WTC11 (cell line): ENCODE measurements at regions not wholly inside any gene's neighbourhood (a gene's known extent, or its start where the extent isn't known, plus 50 kb on each side); places are given as distances from the start of the nearest gene placed in this dataset.
A peak's percentile ranks its signal among the peaks of the same experiment; 100 is the strongest.
"Not testable (repeated sequence)": the region's sequence is repeated elsewhere in the genome, so short reads cannot be mapped to it uniquely, and the experiment has no call there.

ENCODE experiments used
- ATAC-seq: fragments of 200-7000 bp; cut with Tn5 transposase; 2 replicates; pipeline ENCODE4 v1.10.0; 2021; ENCODE audit warnings: mild to moderate bottlenecking, moderate library complexity
- CTCF ChIA-PET: fragments of 300-600 bp; sonication (Branson Sonifier 250); formaldehyde crosslinking; loops from one replicate; lab custom pipeline; 2021; ENCODE audit warnings: antibody characterized with exemption; lab: Charles Lee
- POLR2A ChIA-PET: fragments of 350-600 bp; sonication (Branson Sonifier 250); formaldehyde crosslinking; loops from one replicate; lab custom pipeline; 2021; ENCODE audit warnings: antibody characterized with exemption; lab: Charles Lee
- DNase-seq: peaks from one replicate; pipeline ENCODE4 v3.0.0; 2021; ENCODE audit warnings: low spot score
- H3K27ac Mint-ChIP-seq: 2 replicates; pipeline ENCODE4 v1.8.0; 2021; ENCODE audit warnings: mixed read lengths
- H3K27me3 Mint-ChIP-seq: 2 replicates; pipeline ENCODE4 v1.8.0; 2021; ENCODE audit warnings: low read depth, mild to moderate bottlenecking, moderate library complexity, mixed read lengths
- H3K36me3 Mint-ChIP-seq: 2 replicates; pipeline ENCODE4 v1.8.0; 2021; ENCODE audit warnings: mixed read lengths
- H3K4me1 Mint-ChIP-seq: 2 replicates; pipeline ENCODE4 v1.8.0; 2022; ENCODE audit warnings: mixed read lengths
- H3K4me3 Mint-ChIP-seq: 2 replicates; pipeline ENCODE4 v1.8.0; 2021; ENCODE audit warnings: mild to moderate bottlenecking, moderate library complexity, mixed read lengths
- H3K9me3 Mint-ChIP-seq: 2 replicates; pipeline ENCODE4 v1.8.0; 2021; ENCODE audit warnings: mixed read lengths
- CBFB ChIP-seq: sonication (generic); formaldehyde crosslinking; IDR thresholded peaks from 2 replicates; pipeline ENCODE4 v1.8.1; 2022; ENCODE audit warnings: mild to moderate bottlenecking, low read depth, missing genetic modification reagents
- ELF4 ChIP-seq: sonication (generic); formaldehyde crosslinking; IDR thresholded peaks from 2 replicates; pipeline ENCODE4 v1.8.1; 2022; ENCODE audit warnings: low read depth, mild to moderate bottlenecking, moderate library complexity, missing genetic modification reagents
- JAZF1 ChIP-seq: fragments of 250-450 bp; sonication (Bioruptor Pico); IDR thresholded peaks from 2 replicates; pipeline ENCODE4 v1.9.0; 2021; ENCODE audit warnings: moderate library complexity, mild to moderate bottlenecking, inconsistent platforms
- NR1H2 ChIP-seq: sonication (generic); formaldehyde crosslinking; IDR thresholded peaks from 2 replicates; pipeline ENCODE4 v1.9.0; 2021; ENCODE audit warnings: mild to moderate bottlenecking, moderate library complexity, missing genetic modification reagents
- RELA ChIP-seq: sonication (generic); formaldehyde crosslinking; IDR thresholded peaks from 2 replicates; pipeline ENCODE4 v1.8.1; 2022; ENCODE audit warnings: missing genetic modification reagents, mild to moderate bottlenecking, borderline replicate concordance
- ZBTB43 ChIP-seq: sonication (generic); formaldehyde crosslinking; IDR thresholded peaks from 2 replicates; pipeline ENCODE4 v1.8.1; 2023; ENCODE audit warnings: mild to moderate bottlenecking, missing genetic modification reagents
- ZNF219 ChIP-seq: sonication (generic); formaldehyde crosslinking; IDR thresholded peaks from 2 replicates; pipeline ENCODE4 v1.8.0; 2023; ENCODE audit warnings: missing genetic modification reagents, mild to moderate bottlenecking, borderline replicate concordance
- ZNF263 ChIP-seq: sonication (generic); formaldehyde crosslinking; IDR thresholded peaks from 2 replicates; pipeline ENCODE4 v1.8.1; 2022; ENCODE audit warnings: low read depth, mild to moderate bottlenecking, moderate library complexity, missing genetic modification reagents
- TF ChIP-seq, protein P1 (sequence below): fragments of 200-600 bp; IDR thresholded peaks from 2 replicates; pipeline ENCODE4 v1.8.0; 2022; ENCODE audit warnings: antibody characterized with exemption
- TF ChIP-seq, protein P2 (sequence below): sonication (generic); formaldehyde crosslinking; IDR thresholded peaks from 2 replicates; pipeline ENCODE4 v1.8.1; 2022; ENCODE audit warnings: mild to moderate bottlenecking, missing genetic modification reagents, moderate library complexity, borderline replicate concordance
- TF ChIP-seq, protein P3 (sequence below): sonication (generic); formaldehyde crosslinking; IDR thresholded peaks from 2 replicates; pipeline ENCODE4 v1.8.1; 2023; ENCODE audit warnings: mild to moderate bottlenecking, missing genetic modification reagents
- TF ChIP-seq, protein P4 (sequence below): sonication (generic); formaldehyde crosslinking; IDR thresholded peaks from 2 replicates; pipeline ENCODE4 v1.8.0; 2022; ENCODE audit warnings: mild to moderate bottlenecking, missing genetic modification reagents

DNA sequence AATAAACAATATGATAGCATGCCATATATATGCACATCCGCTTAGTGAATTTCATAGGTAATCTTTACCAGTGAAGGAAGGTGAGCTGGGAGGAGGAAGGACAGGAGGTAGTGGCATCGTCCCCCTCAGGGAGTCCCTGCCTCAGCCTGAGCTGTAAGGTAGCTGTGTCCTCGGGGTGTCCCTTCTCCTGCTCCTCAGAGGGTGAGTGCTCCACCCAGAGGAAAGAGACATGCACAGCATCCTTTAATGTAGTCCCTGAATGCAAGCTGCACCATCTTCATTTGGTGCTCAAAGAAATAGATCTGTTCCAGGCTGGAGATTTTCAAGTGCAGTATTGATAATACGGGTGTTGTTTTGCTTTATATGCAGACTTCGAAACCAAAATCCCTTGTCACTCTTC, 330.4 kb upstream of the SFRP2 start:
- no peak for TF ChIP-seq ZBTB43 (CRISPR knock-in tag)
- TF ChIP-seq, protein P1, sequence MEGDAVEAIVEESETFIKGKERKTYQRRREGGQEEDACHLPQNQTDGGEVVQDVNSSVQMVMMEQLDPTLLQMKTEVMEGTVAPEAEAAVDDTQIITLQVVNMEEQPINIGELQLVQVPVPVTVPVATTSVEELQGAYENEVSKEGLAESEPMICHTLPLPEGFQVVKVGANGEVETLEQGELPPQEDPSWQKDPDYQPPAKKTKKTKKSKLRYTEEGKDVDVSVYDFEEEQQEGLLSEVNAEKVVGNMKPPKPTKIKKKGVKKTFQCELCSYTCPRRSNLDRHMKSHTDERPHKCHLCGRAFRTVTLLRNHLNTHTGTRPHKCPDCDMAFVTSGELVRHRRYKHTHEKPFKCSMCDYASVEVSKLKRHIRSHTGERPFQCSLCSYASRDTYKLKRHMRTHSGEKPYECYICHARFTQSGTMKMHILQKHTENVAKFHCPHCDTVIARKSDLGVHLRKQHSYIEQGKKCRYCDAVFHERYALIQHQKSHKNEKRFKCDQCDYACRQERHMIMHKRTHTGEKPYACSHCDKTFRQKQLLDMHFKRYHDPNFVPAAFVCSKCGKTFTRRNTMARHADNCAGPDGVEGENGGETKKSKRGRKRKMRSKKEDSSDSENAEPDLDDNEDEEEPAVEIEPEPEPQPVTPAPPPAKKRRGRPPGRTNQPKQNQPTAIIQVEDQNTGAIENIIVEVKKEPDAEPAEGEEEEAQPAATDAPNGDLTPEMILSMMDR, result 0 out of 2 replicates have a peak, but pooled peaks have one; percentile 15
- TF ChIP-seq, all 79 proteins: peak for 1
- Mint-ChIP-seq H3K27ac (no peak overlapping the region), H3K27me3 (no peaks in the 10 kb centered on the region; the same call in 1 of the 2 replicates), H3K4me3 (no peak overlapping the region), H3K36me3 (no peaks in the 10 kb centered on the region), H3K4me1 (no peaks in the 10 kb centered on the region), H3K9me3 (peaks cover 3% of the 10 kb centered on the region; the same call in 1 of the 2 replicates)
- ChIA-PET POLR2A (no interaction called here), CTCF (interaction anchor here (0.5 to 1.6 kb wide), 7 partner anchors 9 to 333 kb away, joined by 3 to 15 read pairs (median 3); no protein-coding TSS in a partner anchor)
- ATAC-seq (peak; percentile 89), DNase-seq (peak; percentile 32)

DNA sequence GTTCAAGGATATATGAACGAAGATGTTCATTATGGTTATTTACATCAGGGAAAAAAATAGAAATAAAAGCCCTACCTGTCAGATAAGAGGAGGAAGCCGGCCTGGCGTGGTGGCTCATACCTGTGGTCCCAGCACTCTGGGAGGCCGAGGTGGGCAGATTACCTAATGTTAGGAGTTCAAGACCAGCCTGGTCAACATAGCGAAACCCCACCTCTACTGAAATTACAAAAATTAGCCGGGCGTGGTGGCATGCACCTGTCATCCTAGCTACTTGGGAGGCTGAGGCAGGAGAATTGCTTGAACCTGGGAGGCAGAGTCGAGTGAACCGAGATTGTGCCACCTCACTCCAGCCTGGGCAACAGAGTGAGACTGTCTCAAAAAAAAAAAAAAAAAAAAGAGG, 328.8 kb upstream of the SFRP2 start:
- H3K36me3 Mint-ChIP-seq, H3K4me3 Mint-ChIP-seq, CTCF ChIA-PET, POLR2A ChIA-PET, ATAC-seq, DNase-seq, H3K27me3 Mint-ChIP-seq, H3K4me1 Mint-ChIP-seq, H3K27ac Mint-ChIP-seq: not testable (repeated sequence)
- peaks cover 18% of the 10 kb centered on the region for H3K9me3 Mint-ChIP-seq

DNA sequence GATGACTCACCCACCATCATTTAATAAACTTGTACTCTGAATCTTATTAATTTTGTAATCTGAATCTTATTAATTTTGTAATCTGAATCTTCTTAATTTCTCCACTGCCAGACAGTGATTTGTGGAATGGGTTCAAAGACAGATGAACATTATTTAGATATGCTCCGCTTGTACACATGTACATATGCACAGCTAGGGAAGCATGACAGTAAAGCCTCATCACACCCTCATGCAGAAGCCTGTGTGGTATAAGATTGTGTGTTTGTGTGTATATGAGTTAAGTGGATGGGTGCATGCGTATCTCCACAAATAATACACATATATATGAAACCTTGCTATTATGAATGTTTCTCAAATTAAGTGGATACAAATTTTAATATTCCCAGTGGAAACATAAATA, 318.5 kb upstream of the SFRP2 start:
- H3K9me3 Mint-ChIP-seq, result peaks cover 38% of the 10 kb centered on the region
- H3K36me3 Mint-ChIP-seq, result no peaks in the 10 kb centered on the region
- H3K4me3 Mint-ChIP-seq, result no peak overlapping the region
- CTCF ChIA-PET, result no interaction called here
- no peak for ATAC-seq
- no peak for DNase-seq
- H3K4me1 Mint-ChIP-seq, result no peaks in the 10 kb centered on the region
- H3K27ac Mint-ChIP-seq, result no peak overlapping the region
- POLR2A ChIA-PET, result no interaction called here
- TF ChIP-seq, protein P2, sequence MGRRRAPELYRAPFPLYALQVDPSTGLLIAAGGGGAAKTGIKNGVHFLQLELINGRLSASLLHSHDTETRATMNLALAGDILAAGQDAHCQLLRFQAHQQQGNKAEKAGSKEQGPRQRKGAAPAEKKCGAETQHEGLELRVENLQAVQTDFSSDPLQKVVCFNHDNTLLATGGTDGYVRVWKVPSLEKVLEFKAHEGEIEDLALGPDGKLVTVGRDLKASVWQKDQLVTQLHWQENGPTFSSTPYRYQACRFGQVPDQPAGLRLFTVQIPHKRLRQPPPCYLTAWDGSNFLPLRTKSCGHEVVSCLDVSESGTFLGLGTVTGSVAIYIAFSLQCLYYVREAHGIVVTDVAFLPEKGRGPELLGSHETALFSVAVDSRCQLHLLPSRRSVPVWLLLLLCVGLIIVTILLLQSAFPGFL, result no peak
- TF ChIP-seq CBFB (no peak), NR1H2 (CRISPR knock-in tag) (no peak), RELA (CRISPR knock-in tag) (no peak), JAZF1 (CRISPR knock-in tag) (no peak), ELF4 (CRISPR knock-in tag) (no peak), ZNF219 (CRISPR knock-in tag) (no peak), ZNF263 (no peak)
- TF ChIP-seq, protein P3, sequence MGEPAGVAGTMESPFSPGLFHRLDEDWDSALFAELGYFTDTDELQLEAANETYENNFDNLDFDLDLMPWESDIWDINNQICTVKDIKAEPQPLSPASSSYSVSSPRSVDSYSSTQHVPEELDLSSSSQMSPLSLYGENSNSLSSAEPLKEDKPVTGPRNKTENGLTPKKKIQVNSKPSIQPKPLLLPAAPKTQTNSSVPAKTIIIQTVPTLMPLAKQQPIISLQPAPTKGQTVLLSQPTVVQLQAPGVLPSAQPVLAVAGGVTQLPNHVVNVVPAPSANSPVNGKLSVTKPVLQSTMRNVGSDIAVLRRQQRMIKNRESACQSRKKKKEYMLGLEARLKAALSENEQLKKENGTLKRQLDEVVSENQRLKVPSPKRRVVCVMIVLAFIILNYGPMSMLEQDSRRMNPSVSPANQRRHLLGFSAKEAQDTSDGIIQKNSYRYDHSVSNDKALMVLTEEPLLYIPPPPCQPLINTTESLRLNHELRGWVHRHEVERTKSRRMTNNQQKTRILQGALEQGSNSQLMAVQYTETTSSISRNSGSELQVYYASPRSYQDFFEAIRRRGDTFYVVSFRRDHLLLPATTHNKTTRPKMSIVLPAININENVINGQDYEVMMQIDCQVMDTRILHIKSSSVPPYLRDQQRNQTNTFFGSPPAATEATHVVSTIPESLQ (CRISPR knock-in tag), result no peak
- TF ChIP-seq, protein P4, sequence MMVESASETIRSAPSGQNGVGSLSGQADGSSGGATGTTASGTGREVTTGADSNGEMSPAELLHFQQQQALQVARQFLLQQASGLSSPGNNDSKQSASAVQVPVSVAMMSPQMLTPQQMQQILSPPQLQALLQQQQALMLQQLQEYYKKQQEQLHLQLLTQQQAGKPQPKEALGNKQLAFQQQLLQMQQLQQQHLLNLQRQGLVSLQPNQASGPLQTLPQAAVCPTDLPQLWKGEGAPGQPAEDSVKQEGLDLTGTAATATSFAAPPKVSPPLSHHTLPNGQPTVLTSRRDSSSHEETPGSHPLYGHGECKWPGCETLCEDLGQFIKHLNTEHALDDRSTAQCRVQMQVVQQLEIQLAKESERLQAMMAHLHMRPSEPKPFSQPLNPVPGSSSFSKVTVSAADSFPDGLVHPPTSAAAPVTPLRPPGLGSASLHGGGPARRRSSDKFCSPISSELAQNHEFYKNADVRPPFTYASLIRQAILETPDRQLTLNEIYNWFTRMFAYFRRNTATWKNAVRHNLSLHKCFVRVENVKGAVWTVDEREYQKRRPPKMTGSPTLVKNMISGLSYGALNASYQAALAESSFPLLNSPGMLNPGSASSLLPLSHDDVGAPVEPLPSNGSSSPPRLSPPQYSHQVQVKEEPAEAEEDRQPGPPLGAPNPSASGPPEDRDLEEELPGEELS (CRISPR knock-in tag), result no peak
- no peaks in the 10 kb centered on the region; the same call in 1 of the 2 replicates for H3K27me3 Mint-ChIP-seq
